Islet precursor cell (in vitro differentiated cells): ENCODE measurements at regions not wholly inside any gene's neighbourhood (a gene's known extent, or its start where the extent isn't known, plus 50 kb on each side); places are given as distances from the start of the nearest gene placed in this dataset.

Source experiments
- DNase-seq: peaks from one replicate; pipeline ENCODE4 v3.0.0-alpha.2; 2018

DNA sequence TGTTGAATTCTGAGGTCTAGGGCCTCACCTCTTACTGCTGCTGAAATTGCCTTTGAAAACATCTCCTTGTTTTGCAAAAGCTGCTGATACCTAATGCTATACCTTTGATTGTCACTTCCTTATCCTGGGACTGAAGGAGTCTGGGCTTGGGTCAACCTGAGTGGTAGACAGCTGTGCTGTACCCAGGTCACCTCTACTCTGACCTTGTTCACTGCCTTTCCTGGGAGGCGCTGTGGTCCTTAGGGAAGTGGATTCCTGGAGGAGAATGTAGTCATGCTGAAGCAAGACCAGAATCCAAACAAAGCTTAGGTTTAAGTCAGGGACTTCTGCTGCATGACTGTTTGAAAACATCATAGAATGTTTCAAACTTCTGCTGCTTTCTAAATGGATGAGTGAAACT, 191.4 kb downstream of the SNAPC1 start:
- DNase-seq: no peak

DNA sequence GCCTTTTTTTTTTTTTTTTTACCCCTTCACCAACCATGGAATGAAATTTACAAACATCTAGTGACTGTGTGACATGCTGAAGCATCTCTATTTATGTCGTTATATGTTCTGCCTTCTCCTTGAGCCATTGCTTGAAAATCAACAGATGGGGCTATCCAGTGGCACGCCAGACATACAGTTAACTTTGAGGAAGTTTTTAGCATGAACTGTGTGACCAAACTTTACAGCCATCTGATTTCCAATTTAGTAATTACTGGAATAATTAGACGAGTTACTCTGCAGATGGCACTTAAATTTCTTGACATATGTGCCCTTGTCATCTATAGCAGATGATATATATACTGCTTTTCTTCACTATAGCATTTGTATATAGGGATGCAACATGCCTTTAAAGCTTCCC, 192.1 kb downstream of the SNAPC1 start:
- DNase-seq: no peak

DNA sequence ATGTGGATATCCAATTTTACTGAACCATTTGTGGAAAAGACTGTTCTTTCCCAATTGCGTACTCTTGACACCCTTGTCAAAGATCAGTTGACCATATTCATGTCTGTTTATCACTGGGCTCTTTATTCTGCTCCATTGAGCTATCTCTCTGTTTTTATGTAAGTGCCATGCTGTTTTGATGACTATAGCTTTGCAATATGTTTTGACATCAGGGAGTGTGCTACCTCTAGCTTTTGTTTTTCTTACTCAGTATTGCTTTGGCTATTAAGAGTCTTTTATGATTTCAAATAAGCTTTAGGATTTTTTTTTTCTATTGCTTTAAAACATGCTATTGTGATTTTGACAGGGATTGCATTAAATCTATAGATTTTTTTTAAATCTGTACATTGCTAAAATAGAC, 194.3 kb downstream of the SNAPC1 start:
- no peak for DNase-seq

DNA sequence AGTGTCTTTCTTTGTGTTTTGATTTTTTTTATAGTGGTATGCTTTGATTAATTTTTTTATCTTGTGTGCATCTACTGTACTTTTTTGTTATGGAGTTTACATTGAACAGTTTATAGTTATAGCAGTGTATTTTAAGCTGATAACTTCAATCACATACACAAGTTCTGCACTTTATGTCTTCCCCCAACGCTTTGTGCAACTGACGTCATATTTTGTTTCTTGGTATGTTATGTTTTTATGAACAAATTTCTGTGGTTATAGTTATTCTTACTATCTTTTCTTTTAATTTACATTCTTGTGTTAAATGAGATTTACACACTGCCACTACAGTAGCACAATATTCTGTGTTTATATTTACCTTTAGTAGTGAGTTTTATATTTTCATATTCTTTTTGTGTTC, 197.1 kb downstream of the SNAPC1 start:
- DNase-seq: no peak

DNA sequence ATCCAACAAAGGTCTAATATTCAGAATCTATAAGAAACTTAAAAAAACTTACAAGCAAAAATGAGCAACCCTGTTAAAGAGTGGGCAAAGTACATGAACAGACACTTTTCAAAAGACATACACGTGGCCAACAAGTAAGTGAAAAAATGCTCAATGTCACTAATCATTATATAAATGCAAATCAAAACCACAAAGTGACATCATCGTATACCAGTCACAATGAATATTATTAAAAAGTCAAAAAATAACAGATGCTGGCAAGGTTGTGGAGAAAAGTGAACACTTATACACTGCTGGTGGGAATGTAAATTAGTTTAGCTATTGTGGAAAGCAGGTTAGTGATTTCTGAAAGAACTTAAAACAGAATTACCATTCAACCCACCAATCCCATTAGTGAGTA, 199.1 kb downstream of the SNAPC1 start:
- DNase-seq: no peak

DNA sequence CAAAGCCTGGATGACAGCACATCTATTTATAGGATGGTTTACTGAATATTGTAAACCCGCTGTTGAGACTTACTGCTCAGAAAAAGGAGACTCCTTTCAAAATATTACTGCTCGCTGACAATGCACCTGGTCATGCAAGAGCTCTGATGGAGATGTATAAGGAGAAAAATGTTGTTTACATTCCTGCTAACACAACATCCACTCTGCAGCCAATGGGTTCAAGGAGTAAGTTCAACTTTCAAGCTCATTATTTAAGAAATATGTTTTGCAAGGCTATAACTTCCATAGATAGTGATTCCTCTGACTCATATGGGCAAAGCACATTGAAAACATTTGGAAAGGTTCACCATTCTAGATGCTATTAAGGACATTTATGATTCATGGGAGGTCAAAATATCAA, 201.7 kb downstream of the SNAPC1 start:
- DNase-seq: no peak

DNA sequence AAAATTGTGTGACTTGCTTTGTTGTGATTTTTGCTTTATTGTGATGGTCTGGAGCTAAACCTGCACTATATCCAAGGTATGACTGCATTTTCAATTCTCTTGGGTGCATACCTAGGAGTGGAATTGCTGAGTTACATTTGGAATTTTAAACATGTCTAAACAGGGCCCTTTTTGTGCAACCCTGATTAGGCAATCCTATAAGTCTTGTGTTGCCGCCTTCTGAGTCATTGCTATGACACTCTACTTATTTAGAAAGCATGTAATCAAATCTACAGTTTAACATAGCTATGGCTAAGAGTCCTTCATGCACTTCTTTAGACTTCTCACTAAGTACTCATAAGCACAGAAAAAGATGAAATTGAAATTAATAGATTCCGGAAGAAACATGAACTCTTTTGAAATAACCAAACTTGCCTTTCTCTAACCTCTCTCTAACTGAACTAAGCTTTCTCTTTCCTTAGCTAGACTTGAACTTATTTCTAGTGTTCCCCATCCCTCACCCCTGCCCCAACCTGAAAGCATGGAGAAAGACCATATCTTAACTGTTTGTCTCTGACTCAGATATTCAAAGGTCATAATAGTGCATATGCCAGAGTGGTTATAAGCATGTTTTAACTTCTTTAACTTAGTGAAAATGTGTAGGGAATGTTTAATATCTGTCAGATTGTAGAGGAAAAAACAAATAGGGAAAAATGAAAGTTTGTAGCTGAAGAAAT, 203.0 kb downstream of the SNAPC1 start:
- peak; percentile 59 for DNase-seq

DNA sequence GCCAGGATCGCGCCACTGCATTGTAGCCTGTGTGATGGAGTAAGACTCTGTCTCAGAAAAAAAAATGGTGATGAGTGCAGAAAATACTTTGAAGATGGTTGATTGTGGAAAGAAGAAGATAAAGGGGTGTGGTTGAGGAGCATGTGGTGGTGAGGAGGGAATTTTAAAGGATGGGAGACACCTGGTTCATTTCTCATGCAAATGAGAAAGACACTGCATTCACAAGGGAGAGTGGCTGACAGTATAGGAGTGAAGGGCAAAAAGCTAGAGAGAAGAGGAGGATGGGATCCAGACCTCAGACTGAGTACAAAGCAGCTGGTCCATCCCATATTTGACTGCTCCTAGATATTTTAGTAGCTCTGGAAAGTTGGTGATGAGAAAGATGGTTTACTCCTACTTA, 206.0 kb downstream of the SNAPC1 start:
- no peak for DNase-seq

DNA sequence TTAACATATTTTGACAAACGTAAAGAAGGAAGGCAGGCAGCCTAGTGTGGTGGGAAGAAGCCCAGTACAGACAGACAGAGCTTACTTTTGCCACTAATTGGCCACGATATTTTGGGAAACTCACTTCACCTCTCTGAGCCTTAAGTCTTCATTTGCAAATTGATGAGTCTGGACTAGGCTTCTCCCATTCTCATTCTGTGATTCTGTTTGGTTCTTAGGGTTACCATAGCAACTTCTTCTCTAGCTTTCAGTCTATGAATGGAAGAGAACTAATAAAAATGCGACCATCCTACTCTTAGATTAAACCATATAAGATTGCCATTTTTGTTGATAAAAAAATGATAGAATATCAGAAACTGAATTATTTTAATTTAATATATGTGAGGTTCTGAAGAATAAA, 210.5 kb downstream of the SNAPC1 start:
- no peak for DNase-seq

DNA sequence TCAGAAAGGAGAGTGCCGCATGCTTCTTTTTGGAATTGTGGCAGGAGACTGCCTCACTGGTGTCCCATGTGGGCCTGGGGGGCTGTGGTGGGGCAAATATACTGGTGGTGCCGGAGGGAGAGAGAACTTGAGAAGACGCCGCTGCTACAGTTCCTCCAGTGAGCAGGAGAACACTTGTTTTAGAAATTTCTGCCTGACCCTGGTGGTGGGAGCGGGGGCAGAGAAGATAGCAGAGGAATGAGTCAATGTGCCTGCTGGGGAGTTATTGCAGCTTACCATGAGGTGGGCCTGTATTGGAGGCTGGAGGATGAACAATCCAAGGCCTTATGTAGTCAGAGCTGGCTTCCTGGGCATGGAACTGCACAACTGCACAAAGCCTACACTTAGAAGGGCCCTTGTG, 211.8 kb downstream of the SNAPC1 start:
- DNase-seq: peak; percentile 69

DNA sequence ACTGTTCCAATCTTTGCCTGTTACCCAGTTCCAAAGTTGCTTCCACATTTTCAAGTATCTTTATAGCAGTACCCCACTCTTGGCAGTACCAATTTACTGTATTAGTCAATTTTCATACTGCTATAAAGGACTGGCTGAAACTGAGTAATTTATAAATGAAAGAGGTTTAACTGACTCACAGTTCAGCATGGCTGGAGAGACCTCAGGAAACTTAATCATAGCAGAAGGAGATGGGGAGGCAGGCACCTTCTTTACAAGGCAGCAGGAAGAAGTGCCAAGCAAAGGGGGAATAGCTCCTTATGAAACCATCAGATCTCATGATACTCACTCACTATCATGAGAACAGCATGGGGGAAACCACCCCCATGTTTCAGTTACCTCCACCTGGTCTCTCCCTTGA, 215.0 kb downstream of the SNAPC1 start:
- no peak for DNase-seq

DNA sequence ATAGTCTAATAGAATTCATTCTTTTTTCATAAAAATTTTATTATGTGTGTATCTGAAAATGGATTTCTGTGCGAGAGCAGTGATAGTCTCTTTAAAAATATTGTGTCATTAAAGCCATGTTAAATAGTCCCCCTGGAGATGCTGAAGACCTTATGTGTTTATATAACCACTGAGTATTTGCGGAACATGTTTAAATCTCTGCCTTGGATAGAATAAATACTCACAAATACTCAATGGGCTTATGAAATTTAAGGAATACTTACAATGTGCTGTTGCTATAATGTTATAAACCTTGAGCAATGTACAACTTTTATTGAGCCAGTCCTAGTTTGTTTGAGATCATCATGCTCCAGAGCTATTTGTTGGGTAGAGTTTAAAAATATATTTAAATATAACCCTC, 226.0 kb downstream of the SNAPC1 start:
- no peak for DNase-seq

DNA sequence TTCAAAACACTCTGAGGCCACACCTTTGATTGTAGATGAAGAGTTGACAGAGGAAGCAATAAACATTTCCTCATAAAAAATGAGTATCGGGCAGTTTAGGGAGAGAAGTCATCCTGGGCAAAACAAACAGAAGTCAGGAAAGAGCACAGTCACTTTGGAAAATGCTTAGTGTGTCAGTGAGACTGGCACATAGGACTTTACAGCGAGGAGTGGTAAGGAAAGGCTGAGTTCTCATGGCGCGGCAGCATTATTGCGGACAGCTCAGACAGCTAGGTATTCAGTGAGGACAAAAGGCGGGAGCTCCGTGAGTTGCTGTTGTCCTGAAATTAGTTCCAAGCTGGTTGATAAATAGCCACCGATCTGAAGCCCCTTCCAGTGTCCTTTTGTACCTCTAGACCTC, 229.9 kb downstream of the SNAPC1 start:
- DNase-seq: no peak

DNA sequence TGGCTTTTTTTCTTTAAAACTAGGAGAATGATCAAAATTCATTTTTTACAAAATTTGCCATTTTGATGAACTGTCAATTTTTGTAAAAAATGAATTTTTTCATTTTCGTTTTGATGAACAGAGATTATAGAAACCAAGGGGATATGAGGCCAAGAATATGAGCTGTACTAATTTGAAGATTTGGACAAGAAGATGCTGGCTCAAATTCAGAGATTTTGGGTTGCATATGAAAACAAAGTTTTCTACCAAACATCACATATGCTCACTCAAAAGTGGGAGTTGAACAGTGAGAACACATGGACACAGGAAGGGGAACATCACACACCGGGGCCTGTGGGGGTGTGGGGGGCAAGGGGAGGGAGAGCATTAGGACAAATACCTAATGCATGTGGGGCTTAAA, 230.7 kb downstream of the SNAPC1 start:
- no peak for DNase-seq

DNA sequence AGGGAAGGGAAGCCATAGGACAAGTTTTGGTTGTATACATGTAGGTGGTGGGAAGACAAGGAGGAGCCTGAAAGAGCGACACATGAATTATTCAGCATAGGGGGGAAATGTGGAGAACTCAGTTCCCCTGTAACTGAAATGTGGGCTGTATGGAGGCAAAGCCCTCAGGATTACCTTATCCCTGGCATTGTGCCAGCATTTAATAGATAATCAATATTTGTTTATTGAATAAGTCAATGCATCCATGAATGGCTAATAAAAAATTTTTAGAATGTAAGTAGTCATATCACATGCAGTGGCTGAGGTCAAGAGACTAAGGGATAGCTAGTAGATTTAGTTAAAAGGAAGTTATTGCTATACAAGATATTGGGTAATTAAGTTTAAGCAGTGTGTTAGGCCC, 232.4 kb downstream of the SNAPC1 start:
- DNase-seq: no peak

DNA sequence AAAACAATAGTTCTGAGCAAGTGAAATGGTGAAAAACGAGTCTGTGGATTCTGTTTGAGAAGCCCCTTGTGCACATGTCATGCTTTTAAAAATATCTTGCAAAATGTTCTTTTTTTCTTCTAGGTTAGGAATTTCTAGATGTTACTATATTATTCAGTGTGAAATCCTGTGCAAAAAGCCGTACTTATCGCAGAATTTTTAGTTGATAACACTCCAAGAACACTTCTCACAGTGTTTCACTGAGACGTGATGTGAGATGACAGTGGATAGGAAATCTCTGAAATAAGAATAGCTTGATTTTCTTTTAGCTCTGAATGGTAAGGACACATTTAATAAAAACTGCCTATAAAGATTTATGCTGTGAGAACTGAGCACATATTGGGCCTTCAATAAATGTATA, 234.5 kb downstream of the SNAPC1 start:
- DNase-seq: no peak

DNA sequence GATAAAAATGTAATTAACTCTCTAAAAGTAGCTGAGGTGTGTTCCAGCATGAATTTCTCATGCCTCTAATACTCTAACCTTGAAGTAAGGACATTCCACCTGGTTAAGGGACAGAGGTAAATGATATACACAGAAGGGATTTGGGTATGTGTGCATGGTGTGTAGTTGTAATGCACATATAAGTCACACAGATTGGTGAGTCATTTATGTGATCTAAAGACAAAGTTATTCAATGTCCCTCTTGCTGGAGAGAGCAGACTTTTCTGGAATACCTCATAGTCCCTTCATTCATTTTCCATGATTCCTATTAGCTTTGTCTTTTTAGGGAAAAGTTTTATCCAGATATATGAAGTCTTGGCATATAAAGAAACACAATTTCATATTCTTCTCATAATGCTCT, 234.9 kb downstream of the SNAPC1 start:
- no peak for DNase-seq

DNA sequence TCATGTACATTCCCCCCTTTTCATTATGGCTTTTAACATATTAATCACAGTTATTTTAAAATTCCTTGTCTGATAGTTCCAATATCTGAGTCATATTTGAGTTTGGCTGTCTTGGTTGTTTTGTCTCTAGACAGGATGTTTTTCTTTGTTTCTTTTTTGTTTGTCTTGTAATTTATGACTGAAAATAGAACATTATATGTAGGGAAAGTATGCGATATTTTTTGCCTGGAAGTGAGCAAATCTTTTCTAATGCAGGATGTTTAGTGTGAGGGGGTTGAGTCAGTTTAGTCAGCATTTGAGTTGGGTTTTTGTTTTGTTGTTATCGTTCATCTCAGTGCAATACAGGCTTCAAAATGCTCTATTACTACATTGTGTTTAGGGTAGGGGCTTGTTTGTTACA, 239.7 kb downstream of the SNAPC1 start:
- no peak for DNase-seq

DNA sequence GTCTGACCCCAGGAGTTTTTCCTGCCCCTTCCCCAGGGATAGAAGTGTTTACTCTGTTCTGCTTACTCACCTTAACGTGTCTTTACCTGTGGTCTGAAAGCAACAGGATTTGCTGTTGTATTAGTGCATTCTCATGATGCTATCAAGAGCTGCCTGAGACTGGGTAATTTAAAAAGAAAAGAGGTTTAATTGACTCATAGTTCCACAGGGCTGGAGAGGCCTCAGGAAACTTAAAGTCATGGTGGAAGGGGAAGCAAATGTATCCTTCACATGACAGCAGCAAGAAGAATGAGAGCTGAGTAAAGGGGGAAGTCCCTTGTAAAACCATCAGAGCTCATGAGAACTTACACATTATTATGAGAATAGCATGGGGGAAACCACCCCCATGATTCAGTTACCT, 240.4 kb downstream of the SNAPC1 start:
- DNase-seq: no peak

DNA sequence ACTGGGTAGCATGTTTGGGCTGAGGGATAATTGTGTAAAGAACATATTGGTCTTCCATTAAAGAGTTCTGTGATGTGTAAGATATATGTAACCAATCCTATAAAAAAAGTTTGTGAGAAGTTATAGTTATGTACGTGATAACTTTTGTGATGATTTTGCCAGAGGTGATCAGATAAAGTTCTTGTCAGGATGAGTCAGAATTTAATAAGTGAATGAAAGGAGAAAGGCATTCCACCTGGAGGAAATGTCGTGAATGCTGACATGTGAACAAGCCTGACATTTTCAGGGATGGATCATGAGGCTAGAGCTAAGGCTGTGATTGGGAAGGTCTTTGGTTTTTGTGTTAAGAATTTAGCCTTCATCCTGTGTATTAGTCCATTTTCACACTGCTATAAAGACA, 241.5 kb downstream of the SNAPC1 start:
- DNase-seq: no peak

DNA sequence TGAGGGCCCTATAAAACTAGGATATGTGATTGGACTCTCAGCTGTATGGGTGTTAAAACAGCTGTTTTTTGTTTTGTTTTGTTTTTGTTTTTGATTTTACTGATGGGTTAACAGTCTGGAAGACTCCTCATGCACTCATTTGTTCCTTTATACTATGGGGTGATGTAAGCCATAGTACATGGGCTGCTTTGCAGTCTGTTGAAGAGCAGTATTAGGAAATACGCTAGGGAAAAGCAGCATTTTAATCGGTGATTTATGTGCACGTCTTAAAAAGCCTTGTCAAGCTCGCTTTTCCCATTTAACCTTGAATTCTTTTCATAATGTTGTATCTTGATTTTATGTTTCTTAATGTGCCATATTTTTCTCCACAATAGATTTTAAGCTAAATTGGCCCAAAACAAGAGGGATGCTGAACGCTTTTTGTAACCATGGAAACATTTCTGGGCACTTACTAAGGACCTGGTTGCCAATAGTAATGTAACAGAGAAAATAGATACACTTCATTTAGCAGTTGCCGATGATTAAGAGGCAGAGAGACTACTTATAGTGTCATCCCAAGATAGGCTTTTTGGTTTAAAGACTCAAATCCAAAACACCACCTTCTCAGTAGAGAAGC, 244.0 kb downstream of the SNAPC1 start:
- no peak for DNase-seq

DNA sequence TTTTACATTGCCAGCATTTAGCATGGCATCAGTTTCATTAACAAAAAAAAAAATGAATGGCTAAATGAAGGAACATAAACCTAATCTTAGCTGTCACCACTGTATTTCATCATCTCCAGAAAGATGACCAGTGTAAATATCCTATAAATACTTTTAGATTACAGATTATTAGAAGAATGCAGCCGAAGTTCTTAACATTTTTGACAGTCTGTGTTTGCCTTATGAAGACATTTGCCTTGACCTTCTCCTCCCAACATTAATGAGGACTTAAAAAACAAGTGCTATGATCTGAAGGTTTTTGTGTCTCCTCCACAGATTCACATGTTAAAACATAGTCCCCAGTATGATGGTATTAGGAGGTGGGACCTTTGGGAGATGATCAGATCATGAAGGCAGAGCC, 253.0 kb downstream of the SNAPC1 start:
- no peak for DNase-seq

DNA sequence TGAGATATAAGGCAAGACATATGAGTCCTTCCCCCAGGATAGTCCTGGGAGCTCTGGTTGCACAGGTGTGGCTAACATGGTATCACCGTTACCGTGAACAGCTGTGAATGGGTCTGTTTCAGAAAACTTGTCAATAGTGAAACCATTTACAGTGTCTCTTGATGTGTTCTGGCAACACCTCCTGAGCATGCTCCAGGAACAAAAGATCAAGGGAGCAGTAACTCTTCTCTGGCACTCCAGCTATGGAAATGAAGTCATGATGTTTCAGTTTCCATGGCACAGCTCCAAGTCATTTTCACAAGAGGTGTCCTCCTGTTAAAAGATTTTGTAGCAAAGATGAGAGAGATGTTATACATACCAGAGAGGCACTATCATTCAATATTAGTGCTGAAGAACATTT, 253.7 kb downstream of the SNAPC1 start:
- no peak for DNase-seq

DNA sequence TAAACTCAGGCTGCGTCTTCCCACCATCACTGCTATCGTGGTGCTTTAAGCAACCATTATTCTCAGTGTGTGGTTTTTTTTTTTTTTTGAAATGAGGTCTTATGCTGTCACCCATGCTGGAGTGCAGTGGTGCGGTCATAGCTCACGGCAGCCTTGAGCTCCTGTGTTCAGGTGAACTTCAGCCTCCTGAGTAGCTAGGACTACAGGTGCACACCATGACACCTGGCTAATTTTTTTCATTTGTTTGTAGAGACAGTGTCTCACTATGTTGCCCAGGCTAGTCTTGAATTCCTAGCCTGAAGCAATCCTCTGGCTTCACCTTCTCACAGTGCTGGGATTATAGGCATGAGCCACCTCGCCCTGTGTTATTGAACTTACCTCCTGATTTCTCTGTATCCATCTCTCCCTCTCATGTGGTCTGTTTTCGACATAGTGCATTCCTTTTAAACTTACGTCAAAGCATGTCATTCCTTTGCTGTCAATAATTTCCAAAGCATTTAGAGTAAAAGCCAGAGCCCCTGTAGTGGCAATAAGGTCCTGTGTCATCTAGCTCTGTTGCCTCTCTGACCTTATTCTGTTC, 255.5 kb downstream of the SNAPC1 start:
- peak; percentile 63 for DNase-seq

DNA sequence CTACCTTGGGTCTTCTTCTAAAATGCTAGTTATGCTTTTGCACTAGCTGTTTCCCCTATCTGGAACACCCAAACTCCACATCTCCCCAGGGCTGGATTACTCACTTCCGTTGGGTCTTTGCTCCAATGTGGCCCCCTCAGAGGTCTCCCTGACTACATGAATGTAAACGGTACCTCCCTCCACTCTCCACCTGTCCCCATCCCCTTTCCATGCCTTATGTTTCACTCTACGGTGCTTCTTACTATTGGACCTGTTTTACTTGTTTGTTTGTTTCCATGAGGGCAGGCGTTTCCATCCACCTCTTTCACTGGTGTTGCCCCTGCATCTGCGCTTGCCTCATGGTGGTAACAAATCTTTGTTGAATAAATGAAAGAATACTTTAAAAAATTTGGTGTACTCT, 256.4 kb downstream of the SNAPC1 start:
- DNase-seq: no peak
